ENCODE measurements at regions not wholly inside any gene's neighbourhood (a gene's known extent, or its start where the extent isn't known, plus 50 kb on each side); places are given as distances from the start of the nearest gene placed in this dataset.
A peak's percentile ranks its signal among the peaks of the same experiment; 100 is the strongest.

DNA sequence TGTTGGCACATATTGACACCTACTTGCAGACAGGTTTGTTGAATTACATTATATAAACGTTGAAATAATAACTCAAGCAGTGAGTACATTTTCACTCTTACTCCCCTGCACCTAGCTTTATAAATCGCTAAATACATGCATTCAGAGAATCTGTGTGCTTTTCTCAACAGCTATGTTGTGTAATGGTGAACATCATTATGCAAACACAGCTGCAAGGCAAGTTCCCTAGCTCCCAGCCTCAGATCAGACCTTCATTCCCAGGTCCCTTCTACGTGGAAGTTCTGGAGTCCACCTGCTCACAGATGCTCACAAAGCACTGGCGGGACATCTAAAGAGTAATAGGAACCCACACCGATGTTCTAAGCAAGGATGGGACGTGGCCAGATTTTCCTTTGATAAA lies 86.8 kb upstream of the PEG3 start:
- no peaks in the 10 kb centered on the region for H3K27me3 Mint-ChIP-seq (ENCODE audit: low read depth)
- no peak for ATAC-seq (replicated peaks in 1 of 2)
- H3K36me3 Mint-ChIP-seq (ENCODE audit: insufficient read depth in 2 of 2): peaks cover 10 to 11% of the 10 kb centered on the region in 2 donors
- no peak for DNase-seq
- H3K27ac Mint-ChIP-seq: no peak overlapping the region
- H3K4me1 Mint-ChIP-seq (ENCODE audit: low read depth): no peaks in the 10 kb centered on the region
- no peak overlapping the region for H3K4me3 Mint-ChIP-seq
- peaks cover 12 to 18% of the 10 kb centered on the region in 2 donors for H3K9me3 Mint-ChIP-seq

- H3K9me3 Mint-ChIP-seq: peaks cover 12 to 18% of the 10 kb centered on the region in 2 donors
- H3K4me1 Mint-ChIP-seq (ENCODE audit: low read depth): no peaks in the 10 kb centered on the region
- no peak overlapping the region for H3K4me3 Mint-ChIP-seq
- no peaks in the 10 kb centered on the region for H3K27me3 Mint-ChIP-seq (ENCODE audit: low read depth)
- DNase-seq (no peak), ATAC-seq (replicated peaks in 1 of 2) (no peak)
- no peak overlapping the region for H3K27ac Mint-ChIP-seq
- peaks cover 11% of the 10 kb centered on the region in 2 donors for H3K36me3 Mint-ChIP-seq (ENCODE audit: insufficient read depth in 2 of 2)
Observed at GRCh38 chr19:56927791-56928207, 87.3 kb upstream of the PEG3 start.

DNA sequence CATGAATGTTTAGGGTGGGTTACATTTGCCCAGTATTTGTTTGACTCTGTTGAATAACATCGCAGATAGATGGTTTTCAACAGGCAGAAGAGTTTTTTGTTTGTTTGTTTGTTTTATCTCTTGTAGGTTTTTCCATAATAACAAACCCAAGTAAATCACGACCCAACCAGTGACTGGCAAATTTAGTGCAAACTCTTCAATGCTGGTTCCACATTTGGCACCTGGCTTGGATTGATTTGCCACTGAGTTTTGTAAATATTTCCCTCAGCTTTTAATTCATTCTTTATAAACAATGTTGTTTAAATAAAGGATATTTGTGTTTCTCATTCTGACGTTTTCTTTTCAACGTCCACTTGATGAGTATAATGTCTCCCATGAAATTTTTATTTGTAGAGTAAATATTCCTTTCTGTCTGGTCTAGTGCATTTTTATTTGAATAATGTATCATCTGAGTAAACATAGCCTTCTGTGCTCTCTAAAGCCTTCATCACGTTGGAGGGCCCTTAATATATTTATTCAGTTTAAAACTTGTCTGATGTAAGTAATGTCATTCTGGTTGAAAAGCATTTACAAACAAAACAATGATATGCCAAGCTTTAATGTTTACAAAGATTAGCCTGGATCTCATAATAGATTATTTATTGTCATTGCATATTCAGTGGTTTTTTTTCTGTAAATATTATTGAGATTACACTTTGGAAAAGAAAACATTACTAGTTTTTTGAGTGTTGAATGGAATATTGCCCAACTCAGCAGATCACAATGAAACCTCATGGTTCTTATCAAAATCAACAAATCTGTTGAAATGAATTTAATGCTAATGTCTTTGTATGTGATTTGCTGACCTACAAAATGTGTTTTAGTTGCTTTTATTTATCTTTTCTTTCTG lies 90.4 kb upstream of the PEG3 start:
- Mint-ChIP-seq H3K4me1 (ENCODE audit: low read depth) (no peaks in the 10 kb centered on the region), H3K27ac (no peak overlapping the region), H3K4me3 (no peak overlapping the region), H3K36me3 (ENCODE audit: insufficient read depth in 2 of 2) (peaks cover 4 to 11% of the 10 kb centered on the region in 2 donors), H3K9me3 (peaks cover 11 to 12% of the 10 kb centered on the region in 2 donors), H3K27me3 (ENCODE audit: low read depth) (no peaks in the 10 kb centered on the region)
- DNase-seq: no peak
- ATAC-seq (replicated peaks in 1 of 2): no peak

- DNase-seq (no peak), ATAC-seq (replicated peaks in 1 of 2) (no peak)
- Mint-ChIP-seq H3K27ac (no peak overlapping the region), H3K9me3 (peaks cover 10 to 18% of the 10 kb centered on the region in 2 donors), H3K36me3 (ENCODE audit: insufficient read depth in 2 of 2) (peaks cover 7 to 10% of the 10 kb centered on the region in 2 donors), H3K4me3 (no peak overlapping the region), H3K27me3 (ENCODE audit: low read depth) (no peaks in the 10 kb centered on the region), H3K4me1 (ENCODE audit: low read depth) (no peaks in the 10 kb centered on the region)
Observed at GRCh38 chr19:56933014-56933705, 92.6 kb upstream of the PEG3 start.

DNA sequence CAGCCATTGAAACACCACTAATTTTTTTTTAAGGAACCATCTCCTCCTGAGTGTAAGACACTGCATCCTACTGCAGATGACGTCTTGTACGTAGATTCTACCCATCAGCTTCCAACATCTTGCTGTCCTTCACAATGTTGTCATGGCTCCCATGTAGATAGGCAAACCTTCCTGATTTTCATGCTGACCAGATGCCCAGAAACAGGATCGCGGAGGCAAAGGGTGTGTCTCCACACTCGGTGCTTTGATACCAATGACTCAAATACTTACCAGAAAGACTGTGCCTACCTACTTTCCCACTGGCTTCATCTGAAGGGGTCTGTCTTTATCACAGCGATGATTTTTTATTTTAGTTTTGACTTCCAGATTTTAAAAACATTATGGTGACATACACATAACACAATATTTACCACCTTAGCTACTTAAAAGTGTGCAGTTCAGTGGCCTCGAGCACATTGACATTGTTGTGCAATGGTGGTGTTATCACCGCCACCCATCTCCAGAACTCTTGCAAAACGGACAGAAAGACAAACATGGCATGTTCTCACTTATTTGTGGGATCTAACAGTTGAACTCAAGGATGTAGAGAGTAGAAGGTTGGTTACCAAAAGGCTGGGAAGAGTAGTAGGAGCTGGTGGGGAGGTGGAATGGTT lies 94.0 kb upstream of the PEG3 start:
- H3K27ac Mint-ChIP-seq: no peak overlapping the region
- H3K27me3 Mint-ChIP-seq (ENCODE audit: low read depth): no peaks in the 10 kb centered on the region
- peaks cover 11 to 16% of the 10 kb centered on the region in 2 donors for H3K9me3 Mint-ChIP-seq
- no peaks in the 10 kb centered on the region for H3K4me1 Mint-ChIP-seq (ENCODE audit: low read depth)
- DNase-seq (no peak), ATAC-seq (replicated peaks in 1 of 2) (no peak)
- no peak overlapping the region for H3K4me3 Mint-ChIP-seq
- peaks cover 10 to 15% of the 10 kb centered on the region in 2 donors for H3K36me3 Mint-ChIP-seq (ENCODE audit: insufficient read depth in 2 of 2)

GRCh38 chr19:56939951-56940350 lies 99.4 kb upstream of the PEG3 start:
- Mint-ChIP-seq H3K9me3 (peaks cover 14 to 18% of the 10 kb centered on the region in 2 donors), H3K4me3 (no peak overlapping the region), H3K27ac (no peak overlapping the region), H3K4me1 (ENCODE audit: low read depth) (no peaks in the 10 kb centered on the region), H3K36me3 (ENCODE audit: insufficient read depth in 2 of 2) (peaks cover 13 to 21% of the 10 kb centered on the region in 2 donors), H3K27me3 (ENCODE audit: low read depth) (no peaks in the 10 kb centered on the region)
- DNase-seq: no peak
- ATAC-seq (replicated peaks in 1 of 2): no peak

DNA sequence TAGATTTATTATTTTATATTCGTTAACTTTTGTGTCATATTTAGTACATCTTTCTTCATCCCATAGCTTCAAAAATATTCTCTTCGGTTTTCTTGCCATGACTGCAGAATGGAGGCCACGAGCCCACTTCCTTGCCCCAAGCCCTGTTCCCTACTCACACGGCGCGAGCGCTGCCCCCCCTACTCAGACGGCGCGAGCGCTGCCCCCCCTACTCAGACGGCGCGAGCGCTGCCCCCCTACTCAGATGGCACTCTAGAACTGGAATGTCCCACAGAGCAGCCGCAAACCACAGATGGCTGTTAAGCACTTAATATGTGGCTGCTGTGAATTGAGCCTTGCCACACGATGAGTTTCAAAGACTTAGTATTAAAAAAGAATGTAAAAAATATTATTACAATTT lies 102.2 kb upstream of the PEG3 start:
- DNase-seq (peak in 1 of 2 donors; percentile 2), ATAC-seq (replicated peaks in 1 of 2) (no peak)
- Mint-ChIP-seq H3K27ac (no peak overlapping the region), H3K4me1 (ENCODE audit: low read depth) (no peaks in the 10 kb centered on the region), H3K9me3 (peaks cover 12 to 16% of the 10 kb centered on the region in 2 donors), H3K4me3 (no peak overlapping the region), H3K36me3 (ENCODE audit: insufficient read depth in 2 of 2) (peaks cover 7 to 24% of the 10 kb centered on the region in 2 donors), H3K27me3 (ENCODE audit: low read depth) (no peaks in the 10 kb centered on the region)

- H3K36me3 Mint-ChIP-seq (ENCODE audit: insufficient read depth in 2 of 2): peaks cover 5 to 19% of the 10 kb centered on the region in 2 donors
- H3K4me1 Mint-ChIP-seq (ENCODE audit: low read depth): no peaks in the 10 kb centered on the region
- DNase-seq (no peak), ATAC-seq (replicated peaks in 1 of 2) (no peak)
- H3K9me3 Mint-ChIP-seq: peaks cover 16 to 21% of the 10 kb centered on the region in 2 donors
- H3K27me3 Mint-ChIP-seq (ENCODE audit: low read depth): no peaks in the 10 kb centered on the region
- no peak overlapping the region for H3K4me3 Mint-ChIP-seq
- no peak overlapping the region for H3K27ac Mint-ChIP-seq
Observed at GRCh38 chr19:56946159-56946558, 105.6 kb upstream of the PEG3 start.

GRCh38 chr19:56947206-56947605 lies 106.7 kb upstream of the PEG3 start:
- Mint-ChIP-seq H3K9me3 (peaks cover 15 to 22% of the 10 kb centered on the region in 2 donors), H3K4me1 (ENCODE audit: low read depth) (no peaks in the 10 kb centered on the region), H3K36me3 (ENCODE audit: insufficient read depth in 2 of 2) (peaks cover 7 to 18% of the 10 kb centered on the region in 2 donors), H3K27ac (no peak overlapping the region), H3K4me3 (no peak overlapping the region), H3K27me3 (ENCODE audit: low read depth) (no peaks in the 10 kb centered on the region)
- no peak for ATAC-seq (replicated peaks in 1 of 2)
- no peak for DNase-seq

GRCh38 chr19:56949626-56950025 lies 109.1 kb upstream of the PEG3 start:
- DNase-seq (no peak), ATAC-seq (replicated peaks in 1 of 2) (no peak)
- Mint-ChIP-seq H3K9me3 (peaks cover 19 to 23% of the 10 kb centered on the region in 2 donors), H3K36me3 (ENCODE audit: insufficient read depth in 2 of 2) (peaks cover 4 to 19% of the 10 kb centered on the region in 2 donors), H3K4me3 (no peak overlapping the region), H3K27me3 (ENCODE audit: low read depth) (no peaks in the 10 kb centered on the region), H3K4me1 (ENCODE audit: low read depth) (no peaks in the 10 kb centered on the region), H3K27ac (no peak overlapping the region)

GRCh38 chr19:56951672-56952071 lies 111.1 kb upstream of the PEG3 start:
- no peak for ATAC-seq (replicated peaks in 1 of 2)
- Mint-ChIP-seq H3K4me3 (no peak overlapping the region), H3K4me1 (ENCODE audit: low read depth) (no peaks in the 10 kb centered on the region)

GRCh38 chr19:56953470-56953869 lies 112.9 kb upstream of the PEG3 start:
- no peak overlapping the region for H3K27ac Mint-ChIP-seq
- no peaks in the 10 kb centered on the region for H3K4me1 Mint-ChIP-seq (ENCODE audit: low read depth)
- H3K27me3 Mint-ChIP-seq (ENCODE audit: low read depth): no peaks in the 10 kb centered on the region
- no peak overlapping the region for H3K4me3 Mint-ChIP-seq
- H3K9me3 Mint-ChIP-seq: peaks cover 25 to 31% of the 10 kb centered on the region in 2 donors
- DNase-seq: no peak
- H3K36me3 Mint-ChIP-seq (ENCODE audit: insufficient read depth in 2 of 2): peaks cover 5 to 22% of the 10 kb centered on the region in 2 donors
- no peak for ATAC-seq (replicated peaks in 1 of 2)

More at GRCh38 chr19:56951672-56952071, 111.1 kb upstream of the PEG3 start:
- H3K27me3 Mint-ChIP-seq (ENCODE audit: low read depth): no peaks in the 10 kb centered on the region
- peaks cover 4 to 22% of the 10 kb centered on the region in 2 donors for H3K36me3 Mint-ChIP-seq (ENCODE audit: insufficient read depth in 2 of 2)
- peaks cover 20 to 27% of the 10 kb centered on the region in 2 donors for H3K9me3 Mint-ChIP-seq
- no peak for DNase-seq
- H3K27ac Mint-ChIP-seq: no peak overlapping the region

All from activated T-cell treated with anti-CD3 and anti-CD28 coated beads, Interleukin-2, amount 50 U/mL, for 72 hours (primary cell).